Kidney capillary endothelial cell (primary cell): ENCODE measurements at regions not wholly inside any gene's neighbourhood (a gene's known extent, or its start where the extent isn't known, plus 50 kb on each side); places are given as distances from the start of the nearest gene placed in this dataset.
"Not testable (repeated sequence)": the region's sequence is repeated elsewhere in the genome, so short reads cannot be mapped to it uniquely, and the experiment has no call there.

Experiments
- DNase-seq: peaks from one replicate; pipeline ENCODE4 v3.0.0-alpha.2; 2018; ENCODE audit warnings: low spot score

DNA sequence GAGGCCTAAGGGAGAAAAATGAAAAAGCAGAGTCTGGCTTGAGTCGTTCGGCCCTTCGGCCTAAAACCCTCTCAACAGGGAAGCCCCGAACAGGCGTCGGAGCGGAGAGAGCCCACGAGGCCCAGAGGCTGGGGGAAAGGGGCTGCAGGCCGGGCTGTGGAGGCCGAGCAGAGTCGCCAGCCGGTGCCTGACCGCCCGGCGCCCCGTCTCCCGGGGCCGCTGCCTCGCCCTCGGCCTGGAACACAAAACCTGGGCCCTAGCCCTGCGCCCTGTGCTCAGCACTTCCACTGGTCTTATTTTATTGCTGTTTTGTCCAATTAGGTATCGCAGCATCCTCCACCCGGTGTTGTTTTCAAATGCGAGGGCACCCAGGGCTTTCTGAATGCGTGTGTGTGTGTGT is 110.1 kb upstream of the FOXD4L5 start:
- not testable (repeated sequence) for DNase-seq

- DNase-seq = not testable (repeated sequence)
Measured at GRCh38 chr9:65393111-65393810, 108.3 kb upstream of the FOXD4L5 start.

DNA sequence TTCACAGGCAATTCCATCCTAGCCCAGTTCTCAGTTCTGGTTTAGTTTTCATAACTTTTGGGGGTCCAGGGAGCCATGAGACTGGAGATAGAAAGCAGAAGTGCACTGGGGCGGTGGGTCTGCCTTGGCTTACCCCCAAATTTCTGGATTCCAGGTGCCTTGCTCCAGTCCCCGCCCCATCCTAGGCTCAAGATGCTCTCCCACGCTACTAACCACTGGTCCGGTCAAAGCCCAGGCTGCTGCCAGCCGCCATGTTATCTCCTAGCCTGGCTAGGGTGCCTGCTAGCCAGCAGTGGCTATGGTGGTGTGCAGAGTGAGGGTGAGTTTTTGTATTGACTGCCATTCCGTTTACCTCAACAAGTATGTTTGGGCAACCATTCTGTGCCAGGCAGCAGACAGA is 107.6 kb upstream of the FOXD4L5 start:
- DNase-seq = not testable (repeated sequence)

GRCh38 chr9:65389710-65390109 is 104.7 kb upstream of the FOXD4L5 start:
- DNase-seq = not testable (repeated sequence)

GRCh38 chr9:65389216-65389615 is 104.2 kb upstream of the FOXD4L5 start:
- not testable (repeated sequence) for DNase-seq

DNA sequence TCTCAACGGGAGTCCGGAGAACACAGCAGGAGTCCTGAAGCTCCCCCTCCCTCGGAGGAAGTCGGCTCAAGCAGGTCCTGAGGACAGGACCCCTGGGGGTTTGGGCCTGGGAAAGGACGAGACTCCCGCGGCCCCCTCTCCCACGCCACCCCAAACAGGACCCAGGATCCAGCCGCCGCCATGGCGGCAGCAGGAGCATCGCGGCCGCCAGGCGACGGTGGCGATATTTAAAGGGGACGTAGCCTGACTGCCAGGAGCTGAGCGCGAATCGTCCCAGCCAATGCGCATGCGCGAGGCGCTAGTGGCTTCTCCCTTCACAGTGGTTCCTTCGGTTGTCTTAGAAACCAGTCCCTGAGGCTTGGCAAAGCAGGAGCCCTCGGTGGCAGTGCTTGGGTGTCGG is 101.7 kb upstream of the FOXD4L5 start:
- peak; percentile 40 for DNase-seq

- not testable (repeated sequence) for DNase-seq
Measured at GRCh38 chr9:65386191-65386590, 101.2 kb upstream of the FOXD4L5 start.

GRCh38 chr9:65385655-65386024 is 100.6 kb upstream of the FOXD4L5 start:
- DNase-seq = not testable (repeated sequence)

DNA sequence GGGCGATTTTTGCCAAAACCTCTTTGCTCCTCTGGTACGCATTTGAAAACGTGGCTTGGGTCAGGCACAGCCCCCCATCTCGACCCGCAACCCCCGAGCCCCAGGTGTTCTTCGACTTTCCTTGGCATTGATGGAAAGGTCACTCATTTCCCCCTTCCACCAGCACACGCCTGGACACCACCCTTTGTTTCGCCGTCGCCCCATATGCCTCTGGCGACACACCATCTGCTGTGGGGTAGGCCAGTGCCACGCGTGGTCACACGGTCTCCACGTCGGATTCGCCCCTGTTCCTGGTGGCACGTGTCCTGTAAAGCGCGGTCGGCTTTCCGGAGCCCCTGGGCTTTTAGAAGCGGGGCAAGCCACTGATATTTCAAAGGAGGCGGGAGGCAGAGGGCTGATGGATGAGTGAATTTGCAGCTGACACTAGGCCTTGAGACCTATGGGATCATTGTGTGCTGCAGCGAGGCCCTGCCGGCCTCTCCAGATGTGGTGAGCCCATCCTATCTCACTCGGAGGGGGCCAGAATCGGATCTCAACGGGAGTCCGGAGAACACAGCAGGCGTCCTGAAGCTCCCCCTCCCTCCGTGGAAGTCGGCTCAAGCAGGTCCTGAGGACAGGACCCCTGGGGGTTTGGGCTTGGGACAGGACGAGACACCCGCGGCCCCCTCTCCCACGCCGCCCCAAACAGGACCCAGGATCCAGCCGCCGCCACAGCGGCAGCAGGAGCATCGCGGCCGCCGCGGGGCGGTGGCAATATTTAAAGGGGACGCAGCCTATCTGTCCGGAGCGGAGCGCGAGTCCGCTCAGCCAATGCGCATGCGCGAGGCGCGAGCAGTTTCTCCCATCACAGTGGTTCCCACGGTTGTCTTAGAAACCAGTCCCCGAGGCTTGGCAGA is 100.0 kb upstream of the FOXD4L5 start:
- not testable (repeated sequence) for DNase-seq

DNA sequence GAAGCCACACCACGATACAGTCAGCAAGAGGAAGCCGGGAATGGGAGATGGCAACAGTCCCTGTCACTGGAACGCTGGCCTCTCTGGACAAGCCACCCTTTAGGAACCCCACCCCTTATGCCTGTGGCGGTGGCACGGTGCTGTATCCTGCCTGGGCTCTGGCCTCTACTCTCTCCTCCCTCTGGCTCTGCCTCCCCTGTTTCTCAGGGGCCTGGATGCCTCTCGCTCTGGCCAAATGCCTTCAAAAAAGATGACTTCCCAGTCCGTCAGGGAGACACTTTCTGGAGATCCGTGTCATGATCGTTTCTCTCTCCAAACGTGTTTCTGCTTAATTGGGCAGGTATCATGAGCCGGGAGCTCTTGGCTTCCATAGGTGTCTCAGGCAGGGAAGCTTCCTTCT is 99.1 kb upstream of the FOXD4L5 start:
- not testable (repeated sequence) for DNase-seq

DNA sequence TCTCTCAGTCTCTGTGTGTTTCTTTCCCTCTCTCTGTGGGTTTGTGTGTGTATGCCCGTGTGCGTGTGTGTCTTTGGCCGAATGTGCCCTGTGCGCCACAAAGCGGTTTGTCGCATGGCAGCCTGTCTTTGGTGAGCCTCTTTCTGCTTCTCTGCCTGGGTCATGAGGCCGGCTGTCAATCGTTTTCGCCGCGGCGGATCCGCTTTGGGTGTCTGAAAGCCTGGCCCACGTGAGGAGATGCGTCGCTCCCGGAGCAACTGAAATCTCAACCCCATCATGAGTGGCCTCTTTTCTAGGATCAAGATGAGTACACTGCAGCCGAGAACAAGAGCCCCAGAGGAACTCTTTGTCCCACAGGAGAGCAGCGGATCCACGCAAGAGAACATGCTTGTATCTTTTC is 98.6 kb upstream of the FOXD4L5 start:
- not testable (repeated sequence) for DNase-seq

- DNase-seq = not testable (repeated sequence)
Measured at GRCh38 chr9:65382701-65383318, 97.8 kb upstream of the FOXD4L5 start.
